ENCODE measurements at regions not wholly inside any gene's neighbourhood (a gene's known extent, or its start where the extent isn't known, plus 50 kb on each side); places are given as distances from the start of the nearest gene placed in this dataset.

DNA sequence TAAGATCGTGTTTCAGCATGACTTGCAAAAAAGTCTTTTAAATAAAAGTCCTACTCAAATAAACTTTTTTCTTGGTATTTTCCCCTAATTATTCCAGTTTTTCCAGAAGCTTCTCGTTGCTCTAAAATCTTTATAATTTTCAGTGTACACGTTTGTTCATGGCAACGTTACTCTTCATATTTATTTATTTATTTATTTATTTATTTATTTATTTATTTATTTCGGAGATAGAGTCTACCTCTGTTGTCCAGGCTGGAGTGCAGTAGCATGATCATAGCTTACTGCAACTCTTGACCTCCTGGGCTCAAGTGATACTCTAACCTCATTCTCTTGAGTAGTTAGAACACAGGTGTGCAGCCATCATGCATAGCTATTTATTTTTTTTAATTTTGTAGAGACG is 438.3 kb upstream of the MDGA2 start:
- H3K9ac ChIP-seq (ENCODE audit: insufficient read depth, low read length, poor library complexity, severe bottlenecking): no peak overlapping the region
- H3K9me3 ChIP-seq (replicated peaks in 1 of 2; ENCODE audit: control insufficient read depth in 1 of 2, insufficient read depth in 1 of 2, low read length in 2 of 2): no peaks in the 10 kb centered on the region
- Mint-ChIP-seq H3K27me3 (ENCODE audit: low read depth in 3 of 3) (no peaks in the 10 kb centered on the region), H3K4me1 (no peaks in the 10 kb centered on the region), H3K27ac (no peak overlapping the region), H3K9me3 (peaks cover 0 to 3% (median 0%) of the 10 kb centered on the region in 7 donors), H3K4me3 (no peak overlapping the region), H3K36me3 (no peaks in the 10 kb centered on the region)
- no peak overlapping the region for H3K4me2 ChIP-seq (replicated peaks; ENCODE audit: extremely low read depth, low read length, poor library complexity, severe bottlenecking)
- H3K27ac ChIP-seq (ENCODE audit: low read depth in 1 of 2, low read length in 2 of 2): no peak overlapping the region
- H3K79me2 ChIP-seq (ENCODE audit: insufficient read depth, low read length): no peaks in the 10 kb centered on the region
- H3K36me3 ChIP-seq (replicated peaks in 1 of 2; ENCODE audit: control insufficient read depth in 1 of 2, insufficient read depth in 2 of 2, low read length in 2 of 2): no peaks in the 10 kb centered on the region
- intact Hi-C loops (cut with micrococcal nuclease): no loop called here
- H4K20me1 ChIP-seq (ENCODE audit: insufficient read depth, low read length): no peaks in the 10 kb centered on the region
- H3K4me3 ChIP-seq (replicated peaks in 1 of 3; ENCODE audit: low read depth in 2 of 3, low read length in 3 of 3): no peak overlapping the region
- no peaks in the 10 kb centered on the region for H3K27me3 ChIP-seq (ENCODE audit: control insufficient read depth in 2 of 2, insufficient read depth in 2 of 2, low read length in 2 of 2)
- H2AFZ ChIP-seq (ENCODE audit: insufficient read depth, low read depth, low read length, poor library complexity, severe bottlenecking): no peak overlapping the region
- WGBS (ENCODE audit: insufficient coverage): 100% methylated on average over 1 of the region's 6 CpGs
- TF ChIP-seq, protein P1, sequence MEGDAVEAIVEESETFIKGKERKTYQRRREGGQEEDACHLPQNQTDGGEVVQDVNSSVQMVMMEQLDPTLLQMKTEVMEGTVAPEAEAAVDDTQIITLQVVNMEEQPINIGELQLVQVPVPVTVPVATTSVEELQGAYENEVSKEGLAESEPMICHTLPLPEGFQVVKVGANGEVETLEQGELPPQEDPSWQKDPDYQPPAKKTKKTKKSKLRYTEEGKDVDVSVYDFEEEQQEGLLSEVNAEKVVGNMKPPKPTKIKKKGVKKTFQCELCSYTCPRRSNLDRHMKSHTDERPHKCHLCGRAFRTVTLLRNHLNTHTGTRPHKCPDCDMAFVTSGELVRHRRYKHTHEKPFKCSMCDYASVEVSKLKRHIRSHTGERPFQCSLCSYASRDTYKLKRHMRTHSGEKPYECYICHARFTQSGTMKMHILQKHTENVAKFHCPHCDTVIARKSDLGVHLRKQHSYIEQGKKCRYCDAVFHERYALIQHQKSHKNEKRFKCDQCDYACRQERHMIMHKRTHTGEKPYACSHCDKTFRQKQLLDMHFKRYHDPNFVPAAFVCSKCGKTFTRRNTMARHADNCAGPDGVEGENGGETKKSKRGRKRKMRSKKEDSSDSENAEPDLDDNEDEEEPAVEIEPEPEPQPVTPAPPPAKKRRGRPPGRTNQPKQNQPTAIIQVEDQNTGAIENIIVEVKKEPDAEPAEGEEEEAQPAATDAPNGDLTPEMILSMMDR (IDR thresholded peaks at IDR 0.05): no peak
- DNase-seq: no peak
- no peaks in the 10 kb centered on the region for H3K4me1 ChIP-seq (ENCODE audit: control insufficient read depth in 1 of 2, insufficient read depth in 2 of 2, low read length in 2 of 2)

GRCh38 chr14:48111151-48111550 is 435.7 kb upstream of the MDGA2 start:
- Histone ChIP-seq H3K9ac (ENCODE audit: insufficient read depth, low read length, poor library complexity, severe bottlenecking) (no peak overlapping the region), H3K27me3 (ENCODE audit: control insufficient read depth in 2 of 2, insufficient read depth in 2 of 2, low read length in 2 of 2) (no peaks in the 10 kb centered on the region), H4K20me1 (ENCODE audit: insufficient read depth, low read length) (no peaks in the 10 kb centered on the region), H3K79me2 (ENCODE audit: insufficient read depth, low read length) (no peaks in the 10 kb centered on the region), H3K27ac (ENCODE audit: low read depth in 1 of 2, low read length in 2 of 2) (no peak overlapping the region), H3K4me3 (replicated peaks in 1 of 3; ENCODE audit: low read depth in 2 of 3, low read length in 3 of 3) (no peak overlapping the region), H3K9me3 (replicated peaks in 1 of 2; ENCODE audit: control insufficient read depth in 1 of 2, insufficient read depth in 1 of 2, low read length in 2 of 2) (no peaks in the 10 kb centered on the region), H3K4me1 (ENCODE audit: control insufficient read depth in 1 of 2, insufficient read depth in 2 of 2, low read length in 2 of 2) (no peaks in the 10 kb centered on the region), H2AFZ (ENCODE audit: insufficient read depth, low read depth, low read length, poor library complexity, severe bottlenecking) (no peak overlapping the region), H3K4me2 (replicated peaks; ENCODE audit: extremely low read depth, low read length, poor library complexity, severe bottlenecking) (no peak overlapping the region), H3K36me3 (replicated peaks in 1 of 2; ENCODE audit: control insufficient read depth in 1 of 2, insufficient read depth in 2 of 2, low read length in 2 of 2) (no peaks in the 10 kb centered on the region)
- no peaks in the 10 kb centered on the region for H3K9me3 Mint-ChIP-seq
- no peak overlapping the region for H3K4me3 Mint-ChIP-seq
- no CpG with 5 or more reads among the region's 3 CpGs for WGBS (ENCODE audit: insufficient coverage)
- H3K4me1 Mint-ChIP-seq: no peaks in the 10 kb centered on the region
- H3K27me3 Mint-ChIP-seq (ENCODE audit: low read depth in 3 of 3): no peaks in the 10 kb centered on the region
- TF ChIP-seq, protein P1 (IDR thresholded peaks at IDR 0.05): no peak
- intact Hi-C loops (cut with micrococcal nuclease): no loop called here
- no peak for DNase-seq
- H3K36me3 Mint-ChIP-seq: no peaks in the 10 kb centered on the region
- no peak overlapping the region for H3K27ac Mint-ChIP-seq
